Endothelial cell of umbilical vein (primary cell): ENCODE measurements at regions not wholly inside any gene's neighbourhood (a gene's known extent, or its start where the extent isn't known, plus 50 kb on each side); places are given as distances from the start of the nearest gene placed in this dataset.

Experiments used
- BruUV-seq: library from RNA; stranded (reverse); fragments of 400-500 nt; replicated peaks from 2 replicates; lab custom pipeline; 2021; lab: Mats Ljungman, UMichigan
- CTCF ChIA-PET: fragments of 300-600, 350-600 bp; sonication (Branson Sonifier 250); formaldehyde crosslinking; loops from one replicate; lab custom pipeline; 2021; ENCODE audit warnings: antibody characterized with exemption, inconsistent platforms; lab: Charles Lee
- POLR2A ChIA-PET: fragments of 300-600, 350-600 bp; sonication (Branson Sonifier 250); formaldehyde crosslinking; loops from one replicate; lab custom pipeline; 2021; ENCODE audit warnings: antibody characterized with exemption, inconsistent platforms; lab: Charles Lee
- DNase-seq: peaks from one replicate; pipeline ENCODE4 v3.0.0-alpha.2; 2011; ENCODE audit warnings: low read depth, low spot score
- FAIRE-seq: peaks from 2 replicates; lab custom pipeline; 2011; peaks lifted over from hg19 to GRCh38; lab: Jason Lieb, UNC
- H2AFZ ChIP-seq: 2 replicates; pipeline ENCODE4 v1.6.0; 2012; ENCODE audit warnings: low read depth, low read length, control low read depth, inconsistent platforms
- H3K27ac ChIP-seq: 2 replicates; pipeline ENCODE4 v1.5.1; 2011; ENCODE audit warnings: low read depth, mild to moderate bottlenecking, control low read depth, low read length, moderate library complexity; ENCODE audit not compliant: insufficient read depth
- H3K27me3 ChIP-seq, 2 experiments: 2 replicates each; pipeline versions ENCODE4 v1.6.0 to v1.6.1; 2011; ENCODE audit warnings: low read length in 2 of 2, mixed read lengths in 1 of 2; ENCODE audit not compliant: control insufficient read depth in 2 of 2, insufficient read depth in 2 of 2
- H3K36me3 ChIP-seq, 2 experiments: 2 replicates in 1 of 2; 3 replicates in 1 of 2; pipeline ENCODE4 v1.5.1; 2011; ENCODE audit warnings: low read length in 2 of 2, mild to moderate bottlenecking in 1 of 2, moderate library complexity in 1 of 2; ENCODE audit not compliant: control insufficient read depth in 2 of 2, insufficient read depth in 2 of 2; ENCODE audit errors: extremely low read depth in 1 of 2
- H3K4me1 ChIP-seq: 3 replicates; pipeline ENCODE4 v1.5.1; 2011; ENCODE audit warnings: mild to moderate bottlenecking, low read length; ENCODE audit not compliant: control insufficient read depth, insufficient read depth; ENCODE audit errors: extremely low read depth
- H3K4me2 ChIP-seq: 2 replicates; pipeline ENCODE4 v1.6.1; 2011; ENCODE audit warnings: low read length, control low read depth, mixed read lengths; ENCODE audit not compliant: insufficient read depth
- H3K4me3 ChIP-seq, 3 experiments: fragments of 200-600 bp in 1 of 3; sonication (generic), shearing (Covaris generic) in 1 of 3; replicated peaks in 1 of 3; 2 replicates each; pipeline ENCODE4 v1.5.1; 2011 to 2016; ENCODE audit warnings: control low read depth in 3 of 3, low read length in 3 of 3, mild to moderate bottlenecking in 2 of 3, inconsistent platforms in 1 of 3, low read depth in 1 of 3, moderate library complexity in 1 of 3; ENCODE audit not compliant: insufficient read depth in 1 of 3
- H3K79me2 ChIP-seq: 2 replicates; pipeline ENCODE4 v1.6.0; 2012; ENCODE audit warnings: low read length, inconsistent platforms; ENCODE audit not compliant: control insufficient read depth, insufficient read depth
- H3K9ac ChIP-seq: replicated peaks from 2 replicates; pipeline ENCODE3; 2011; ENCODE audit warnings: low read length, control low read depth; ENCODE audit not compliant: insufficient read depth; ENCODE audit errors: extremely low read depth
- H3K9me1 ChIP-seq: replicated peaks from 3 replicates; pipeline ENCODE4 v1.6.0; 2011; ENCODE audit warnings: mild to moderate bottlenecking, low read length; ENCODE audit not compliant: control insufficient read depth, insufficient read depth; ENCODE audit errors: extremely low read depth
- H3K9me3 ChIP-seq: replicated peaks from 2 replicates; pipeline ENCODE4 v1.5.1; 2012; ENCODE audit warnings: low read length, inconsistent platforms; ENCODE audit not compliant: control insufficient read depth, insufficient read depth
- H4K20me1 ChIP-seq: replicated peaks from 2 replicates; pipeline ENCODE3; 2011; ENCODE audit warnings: mild to moderate bottlenecking, low read length; ENCODE audit not compliant: control insufficient read depth, insufficient read depth; ENCODE audit errors: extremely low read depth
- CTCF ChIP-seq, 2 donors: IDR thresholded peaks; 1 replicate in 1 of 2; 2 replicates in 1 of 2; pipeline ENCODE4 v1.5.1; 2011; ENCODE audit warnings: low read length in 2 of 2, mild to moderate bottlenecking in 2 of 2, moderate library complexity in 2 of 2, control low read depth in 1 of 2, inconsistent platforms in 1 of 2, low read depth in 1 of 2; ENCODE audit not compliant: insufficient read depth in 1 of 2; ENCODE audit errors: extremely low read depth in 1 of 2
- EZH2 ChIP-seq: IDR thresholded peaks from 2 replicates; pipeline ENCODE4 v1.6.1; 2012; ENCODE audit warnings: borderline replicate concordance, low read depth, mild to moderate bottlenecking, moderate library complexity, low read length, inconsistent platforms; ENCODE audit not compliant: severe bottlenecking
- FOS ChIP-seq: IDR thresholded peaks from 2 replicates; pipeline ENCODE4 v1.6.1; 2011; ENCODE audit warnings: mild to moderate bottlenecking, low read length, moderate library complexity, borderline replicate concordance; ENCODE audit not compliant: insufficient read depth
- GATA2 ChIP-seq: IDR thresholded peaks from 2 replicates; pipeline ENCODE4 v1.7.0; 2011; ENCODE audit warnings: low read depth, mild to moderate bottlenecking, moderate library complexity, mixed read lengths, low read length; ENCODE audit not compliant: insufficient read length, insufficient read depth
- JUN ChIP-seq: IDR thresholded peaks from 2 replicates; pipeline ENCODE4 v1.6.1; 2011; ENCODE audit warnings: borderline replicate concordance, low read depth; ENCODE audit not compliant: insufficient read length, insufficient read depth
- MAX ChIP-seq: IDR thresholded peaks from 2 replicates; pipeline ENCODE4 v1.6.1; 2011; ENCODE audit not compliant: insufficient read depth, insufficient read length
- dilution Hi-C: fragments of 300-500 bp; cut with MboI; formaldehyde crosslinking; loops from one replicate; pipeline ENCODE4 v1.15.0; 2019; ENCODE audit warnings: low sequenced_read_pairs; ENCODE audit not compliant: extremely low pct_ligation_motif_present
- intact Hi-C: fragments of 100-400 bp; cut with micrococcal nuclease; formaldehyde crosslinking; loops from one replicate; pipeline ENCODE4 v1.10.0; 2022

- Histone ChIP-seq H3K36me3 (no peaks in the 10 kb centered on the region), H3K9ac (no peak overlapping the region), H4K20me1 (no peaks in the 10 kb centered on the region), H3K9me1 (no peaks in the 10 kb centered on the region), H3K27me3 (no peaks in the 10 kb centered on the region), H3K4me3 (no peak overlapping the region), H3K27ac (no peak overlapping the region), H3K79me2 (no peaks in the 10 kb centered on the region), H3K9me3 (no peaks in the 10 kb centered on the region), H2AFZ (no peak overlapping the region), H3K4me2 (no peak overlapping the region), H3K4me1 (no peaks in the 10 kb centered on the region)
- TF ChIP-seq FOS, result no peak
- no peak for TF ChIP-seq GATA2
- no peak for TF ChIP-seq EZH2
- no peak for TF ChIP-seq MAX
- TF ChIP-seq JUN, result no peak
- no peak for TF ChIP-seq CTCF (IDR thresholded peaks at IDR 0.05; ENCODE audit: extremely low read depth in 1 of 2, insufficient read depth in 1 of 2, low read depth in 1 of 2, low read length in 2 of 2)
- no peak for DNase-seq
- POLR2A ChIA-PET, result no interaction called here
- dilution Hi-C loops (no loop called here), intact Hi-C loops (no loop called here)
- BruUV-seq, result no TSS peak
- no peak for FAIRE-seq
- CTCF ChIA-PET, result no interaction called here
Measured at GRCh38 chr13:106047859-106048258, 487.6 kb downstream of the EFNB2 start.
